ENCODE measurements at regions not wholly inside any gene's neighbourhood (a gene's known extent, or its start where the extent isn't known, plus 50 kb on each side); places are given as distances from the start of the nearest gene placed in this dataset.

DNA sequence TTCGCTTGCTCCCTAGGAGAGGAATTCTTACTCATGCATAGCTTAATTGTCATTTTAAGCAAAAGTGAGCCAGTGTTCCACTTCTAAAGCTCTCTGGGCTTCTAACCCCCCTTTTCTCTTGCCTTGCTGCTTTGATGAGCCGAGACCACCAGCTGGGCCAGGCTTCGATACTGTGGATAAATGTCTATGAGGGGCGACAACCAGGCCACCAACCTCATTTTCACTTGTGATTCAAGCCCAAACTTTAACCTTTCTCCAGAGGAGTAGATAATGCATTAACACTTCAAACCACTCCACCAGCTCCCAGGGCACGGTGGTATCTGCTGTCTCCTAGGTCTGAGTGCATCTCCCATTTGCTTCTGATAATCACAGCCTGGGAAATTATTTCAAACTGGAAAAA lies 205.6 kb downstream of the PSAT1 start:
- TF ChIP-seq, protein P1, sequence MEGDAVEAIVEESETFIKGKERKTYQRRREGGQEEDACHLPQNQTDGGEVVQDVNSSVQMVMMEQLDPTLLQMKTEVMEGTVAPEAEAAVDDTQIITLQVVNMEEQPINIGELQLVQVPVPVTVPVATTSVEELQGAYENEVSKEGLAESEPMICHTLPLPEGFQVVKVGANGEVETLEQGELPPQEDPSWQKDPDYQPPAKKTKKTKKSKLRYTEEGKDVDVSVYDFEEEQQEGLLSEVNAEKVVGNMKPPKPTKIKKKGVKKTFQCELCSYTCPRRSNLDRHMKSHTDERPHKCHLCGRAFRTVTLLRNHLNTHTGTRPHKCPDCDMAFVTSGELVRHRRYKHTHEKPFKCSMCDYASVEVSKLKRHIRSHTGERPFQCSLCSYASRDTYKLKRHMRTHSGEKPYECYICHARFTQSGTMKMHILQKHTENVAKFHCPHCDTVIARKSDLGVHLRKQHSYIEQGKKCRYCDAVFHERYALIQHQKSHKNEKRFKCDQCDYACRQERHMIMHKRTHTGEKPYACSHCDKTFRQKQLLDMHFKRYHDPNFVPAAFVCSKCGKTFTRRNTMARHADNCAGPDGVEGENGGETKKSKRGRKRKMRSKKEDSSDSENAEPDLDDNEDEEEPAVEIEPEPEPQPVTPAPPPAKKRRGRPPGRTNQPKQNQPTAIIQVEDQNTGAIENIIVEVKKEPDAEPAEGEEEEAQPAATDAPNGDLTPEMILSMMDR (IDR thresholded peaks at IDR 0.05), result no peak
- TF ChIP-seq EZH2 (IDR thresholded peaks at IDR 0.05) (no peak), EZH2phosphoT487 (IDR thresholded peaks at IDR 0.05) (no peak)
